NCI-H1105 treated with DMSO at 0.1 percent for 48 hours (cell line): ENCODE measurements at regions not wholly inside any gene's neighbourhood (a gene's known extent, or its start where the extent isn't known, plus 50 kb on each side); places are given as distances from the start of the nearest gene placed in this dataset.

Source experiments
- DNase-seq: peaks from one replicate; lab custom pipeline; 2025; lab: John Stamatoyannopoulos, UW

DNA sequence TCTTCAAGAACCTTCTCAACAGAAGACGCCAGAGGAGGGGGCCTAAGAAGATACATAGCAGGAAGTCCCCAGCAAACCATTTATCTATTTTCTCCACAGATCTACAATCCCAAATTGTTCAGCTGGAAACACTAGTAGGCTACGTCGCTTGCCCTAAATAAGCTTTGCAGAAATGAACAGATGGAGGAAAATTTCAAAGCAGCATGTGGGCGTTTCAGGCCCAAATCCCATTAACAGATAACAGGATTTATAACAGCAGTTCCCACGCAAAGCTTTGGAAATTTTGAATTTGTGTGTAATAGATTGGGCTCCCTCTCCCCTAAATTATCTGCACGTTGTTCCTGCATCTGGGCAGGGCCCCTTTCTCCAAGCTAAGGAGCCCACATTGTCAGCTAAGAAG, 60.6 kb upstream of the FRMD4A start:
- DNase-seq: no peak

DNA sequence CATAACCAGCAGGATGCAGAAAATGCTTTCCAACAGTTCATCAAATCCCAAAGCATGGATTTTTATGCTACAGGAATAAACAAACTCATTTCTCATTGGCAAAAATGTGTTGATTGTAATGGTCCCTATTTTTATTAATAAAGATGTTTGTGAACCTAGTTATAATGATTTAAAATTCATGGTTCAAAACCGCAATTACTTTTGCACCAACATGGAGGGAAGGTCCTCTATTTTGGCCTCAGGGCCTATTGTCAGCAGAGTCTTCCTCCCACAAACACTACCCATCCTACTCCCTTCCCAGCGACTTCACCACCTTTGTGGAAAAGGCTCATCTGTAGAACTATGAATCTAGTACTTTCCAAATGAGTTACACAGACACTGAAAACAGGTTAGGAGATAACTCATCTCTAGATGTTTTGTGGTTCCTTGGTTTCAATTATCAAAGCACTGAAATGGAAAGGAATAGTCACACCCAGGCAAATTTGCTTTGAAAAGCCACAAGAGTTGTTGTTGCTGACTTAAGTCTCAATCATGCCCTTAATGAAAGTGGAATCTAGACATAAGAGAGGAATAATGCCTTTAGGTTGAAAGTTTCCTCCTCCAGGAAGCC, 59.4 kb upstream of the FRMD4A start:
- DNase-seq: no peak

DNA sequence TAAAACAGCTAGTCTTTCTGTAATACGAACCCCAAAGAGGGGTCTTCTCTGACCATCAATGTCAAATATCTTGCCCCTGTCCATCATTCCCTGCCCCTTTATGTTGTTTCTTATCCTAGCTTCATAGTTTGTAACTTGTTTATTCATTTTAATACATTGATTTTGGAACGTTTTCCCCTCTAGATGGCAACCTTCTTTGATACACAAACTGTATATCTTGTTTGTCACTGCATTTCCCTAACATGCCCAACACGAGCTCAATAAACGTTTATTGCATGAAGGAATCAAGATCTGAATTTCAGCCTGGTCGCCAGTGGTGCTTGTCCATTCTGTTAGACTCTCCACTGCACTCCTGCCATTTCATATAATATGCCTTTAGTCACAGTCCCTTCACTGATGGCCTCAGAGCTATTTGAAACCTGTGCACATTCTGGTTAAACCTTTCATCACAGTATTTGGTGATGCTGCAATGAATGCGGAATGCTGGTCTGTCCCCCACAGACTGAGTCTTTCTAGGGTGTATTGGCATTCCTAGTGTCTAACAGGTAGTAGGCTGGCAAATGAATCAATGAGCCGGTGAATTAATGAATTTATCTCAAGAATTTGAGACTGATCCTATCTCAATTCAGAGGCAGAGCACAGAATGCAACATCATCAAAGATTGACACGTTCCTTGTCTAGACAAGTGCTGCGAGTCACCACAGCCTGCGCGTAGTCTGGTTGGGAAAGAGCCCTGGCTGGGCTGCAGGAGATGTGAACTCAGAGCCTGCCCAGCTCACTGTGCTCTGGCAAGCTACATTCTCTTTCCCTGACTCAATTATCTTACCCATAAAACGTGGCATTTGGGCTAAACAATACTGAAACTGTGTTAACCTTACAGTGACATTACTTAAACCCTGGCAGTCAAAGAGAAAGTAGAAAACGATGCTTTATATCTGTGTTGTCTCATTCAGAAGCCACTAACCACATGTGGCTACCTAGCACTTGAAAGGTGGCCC, 55.2 kb upstream of the FRMD4A start:
- DNase-seq: no peak

GRCh38 chr10:14384915-14385314, 54.2 kb upstream of the FRMD4A start:
- DNase-seq: no peak

- no peak for DNase-seq
Observed at GRCh38 chr10:14384116-14384730, 53.5 kb upstream of the FRMD4A start.

GRCh38 chr10:14383266-14383665, 52.5 kb upstream of the FRMD4A start:
- no peak for DNase-seq

DNA sequence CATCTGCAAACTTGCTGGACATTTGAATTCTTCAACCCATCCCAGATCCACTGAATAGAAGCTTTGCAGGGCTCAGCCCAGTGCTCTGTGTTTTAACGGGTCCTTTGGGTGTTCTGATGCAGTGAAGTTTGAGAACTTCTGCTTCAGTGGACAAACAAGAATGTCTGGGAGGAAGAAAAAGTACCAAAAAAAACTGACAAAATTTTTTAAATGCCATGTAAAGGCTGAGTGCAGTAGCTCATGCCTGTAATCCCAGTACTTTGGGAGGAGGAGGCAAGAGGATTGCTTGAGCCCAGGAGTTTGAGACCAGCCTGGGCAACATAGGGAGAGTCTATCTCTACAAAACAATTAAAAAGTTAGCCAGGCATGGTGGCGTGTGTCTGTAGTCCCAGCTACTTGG, 51.8 kb upstream of the FRMD4A start:
- no peak for DNase-seq

- no peak for DNase-seq
Observed at GRCh38 chr10:14382022-14382421, 51.3 kb upstream of the FRMD4A start.

- DNase-seq: no peak
Observed at GRCh38 chr10:14381475-14381874, 50.8 kb upstream of the FRMD4A start.

- no peak for DNase-seq
Observed at GRCh38 chr10:14380746-14381145, 50.0 kb upstream of the FRMD4A start.
